ENCODE measurements at regions not wholly inside any gene's neighbourhood (a gene's known extent, or its start where the extent isn't known, plus 50 kb on each side); places are given as distances from the start of the nearest gene placed in this dataset.

GRCh38 chr12:67773896-67774295 is 125.4 kb downstream of the DYRK2 start:
- no peak overlapping the region for H2AFZ ChIP-seq (ENCODE audit: low read depth, low read length, severe bottlenecking)

GRCh38 chr12:67774983-67775587 is 126.5 kb downstream of the DYRK2 start:
- Histone ChIP-seq H3K27me3 (ENCODE audit: low read length) (no peaks in the 10 kb centered on the region), H3K4me3 (ENCODE audit: insufficient read depth, low read length, poor library complexity, severe bottlenecking) (no peak overlapping the region), H3K27ac (ENCODE audit: low read depth, low read length) (no peak overlapping the region), H3K9me2 (replicated peaks; ENCODE audit: insufficient read depth, low read length) (no peaks in the 10 kb centered on the region), H4K20me1 (ENCODE audit: low read depth, low read length) (no peaks in the 10 kb centered on the region), H3K9me3 (ENCODE audit: insufficient read depth, low read length) (no peaks in the 10 kb centered on the region), H2AFZ (ENCODE audit: low read depth, low read length, severe bottlenecking) (no peak overlapping the region), H3K36me3 (ENCODE audit: low read length) (no peaks in the 10 kb centered on the region), H3K79me2 (ENCODE audit: insufficient read depth, low read length) (no peaks in the 10 kb centered on the region), H3K4me2 (ENCODE audit: low read depth, low read length, poor library complexity, severe bottlenecking) (no peak overlapping the region), H3F3A (ENCODE audit: insufficient read depth) (no peaks in the 10 kb centered on the region), H3K9ac (ENCODE audit: low read length) (no peak overlapping the region)
- TF ChIP-seq EZH2phosphoT487 (conservative IDR thresholded peaks at IDR 0.05; ENCODE audit: low read length), result no peak
- TF ChIP-seq, protein P1, sequence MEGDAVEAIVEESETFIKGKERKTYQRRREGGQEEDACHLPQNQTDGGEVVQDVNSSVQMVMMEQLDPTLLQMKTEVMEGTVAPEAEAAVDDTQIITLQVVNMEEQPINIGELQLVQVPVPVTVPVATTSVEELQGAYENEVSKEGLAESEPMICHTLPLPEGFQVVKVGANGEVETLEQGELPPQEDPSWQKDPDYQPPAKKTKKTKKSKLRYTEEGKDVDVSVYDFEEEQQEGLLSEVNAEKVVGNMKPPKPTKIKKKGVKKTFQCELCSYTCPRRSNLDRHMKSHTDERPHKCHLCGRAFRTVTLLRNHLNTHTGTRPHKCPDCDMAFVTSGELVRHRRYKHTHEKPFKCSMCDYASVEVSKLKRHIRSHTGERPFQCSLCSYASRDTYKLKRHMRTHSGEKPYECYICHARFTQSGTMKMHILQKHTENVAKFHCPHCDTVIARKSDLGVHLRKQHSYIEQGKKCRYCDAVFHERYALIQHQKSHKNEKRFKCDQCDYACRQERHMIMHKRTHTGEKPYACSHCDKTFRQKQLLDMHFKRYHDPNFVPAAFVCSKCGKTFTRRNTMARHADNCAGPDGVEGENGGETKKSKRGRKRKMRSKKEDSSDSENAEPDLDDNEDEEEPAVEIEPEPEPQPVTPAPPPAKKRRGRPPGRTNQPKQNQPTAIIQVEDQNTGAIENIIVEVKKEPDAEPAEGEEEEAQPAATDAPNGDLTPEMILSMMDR (IDR thresholded peaks at IDR 0.05; ENCODE audit: insufficient read depth, low read length, poor library complexity, severe bottlenecking), result no peak

More at GRCh38 chr12:67773896-67774295, 125.4 kb downstream of the DYRK2 start:
- H3K79me2 ChIP-seq (ENCODE audit: insufficient read depth, low read length), result no peaks in the 10 kb centered on the region
- TF ChIP-seq EZH2phosphoT487 (conservative IDR thresholded peaks at IDR 0.05; ENCODE audit: low read length), result no peak
- TF ChIP-seq, protein P1 (IDR thresholded peaks at IDR 0.05; ENCODE audit: insufficient read depth, low read length, poor library complexity, severe bottlenecking), result no peak
- no peaks in the 10 kb centered on the region for H4K20me1 ChIP-seq (ENCODE audit: low read depth, low read length)
- H3K27me3 ChIP-seq (ENCODE audit: low read length), result no peaks in the 10 kb centered on the region
- H3K36me3 ChIP-seq (ENCODE audit: low read length), result no peaks in the 10 kb centered on the region
- H3F3A ChIP-seq (ENCODE audit: insufficient read depth), result no peaks in the 10 kb centered on the region
- H3K9me3 ChIP-seq (ENCODE audit: insufficient read depth, low read length), result no peaks in the 10 kb centered on the region
- no peaks in the 10 kb centered on the region for H3K9me2 ChIP-seq (replicated peaks; ENCODE audit: insufficient read depth, low read length)
- H3K9ac ChIP-seq (ENCODE audit: low read length), result no peak overlapping the region
- no peak overlapping the region for H3K27ac ChIP-seq (ENCODE audit: low read depth, low read length)
- H3K4me2 ChIP-seq (ENCODE audit: low read depth, low read length, poor library complexity, severe bottlenecking), result no peak overlapping the region
- H3K4me3 ChIP-seq (ENCODE audit: insufficient read depth, low read length, poor library complexity, severe bottlenecking), result no peak overlapping the region

DNA sequence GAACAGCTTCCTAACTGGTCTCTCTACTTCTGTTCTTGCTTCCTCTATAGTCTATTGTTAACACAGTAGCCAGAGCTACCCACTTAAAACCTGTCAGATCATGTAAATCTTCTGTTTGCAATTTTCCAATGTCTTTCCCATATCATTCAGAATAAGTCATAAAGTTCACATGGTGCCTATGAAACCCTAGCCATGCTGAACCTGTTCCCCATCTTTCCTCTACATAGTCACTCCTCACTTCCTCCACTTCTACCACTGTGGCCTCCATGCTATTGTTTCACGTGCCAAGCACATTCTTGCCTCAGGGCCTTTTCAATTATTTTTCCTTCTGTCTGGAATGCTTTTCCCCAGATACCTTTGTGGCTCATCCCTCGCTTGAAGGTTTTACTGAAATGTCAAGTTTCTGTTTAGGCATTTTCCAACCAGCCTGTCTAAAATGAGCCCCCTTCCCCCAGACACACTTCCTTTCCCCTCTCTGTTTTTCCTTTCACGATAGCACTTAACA is 132.1 kb downstream of the DYRK2 start:
- no peaks in the 10 kb centered on the region for H3K79me2 ChIP-seq (ENCODE audit: insufficient read depth, low read length)
- H3K36me3 ChIP-seq (ENCODE audit: low read length), result no peaks in the 10 kb centered on the region
- no peak overlapping the region for H3K4me3 ChIP-seq (ENCODE audit: insufficient read depth, low read length, poor library complexity, severe bottlenecking)
- no peaks in the 10 kb centered on the region for H4K20me1 ChIP-seq (ENCODE audit: low read depth, low read length)
- no peaks in the 10 kb centered on the region for H3F3A ChIP-seq (ENCODE audit: insufficient read depth)
- H3K27me3 ChIP-seq (ENCODE audit: low read length), result no peaks in the 10 kb centered on the region
- H3K27ac ChIP-seq (ENCODE audit: low read depth, low read length), result no peak overlapping the region
- no peak overlapping the region for H2AFZ ChIP-seq (ENCODE audit: low read depth, low read length, severe bottlenecking)
- no peaks in the 10 kb centered on the region for H3K9me2 ChIP-seq (replicated peaks; ENCODE audit: insufficient read depth, low read length)
- no peak overlapping the region for H3K4me2 ChIP-seq (ENCODE audit: low read depth, low read length, poor library complexity, severe bottlenecking)
- H3K9ac ChIP-seq (ENCODE audit: low read length), result no peak overlapping the region
- TF ChIP-seq, protein P1 (IDR thresholded peaks at IDR 0.05; ENCODE audit: insufficient read depth, low read length, poor library complexity, severe bottlenecking), result no peak
- no peak for TF ChIP-seq EZH2phosphoT487 (conservative IDR thresholded peaks at IDR 0.05; ENCODE audit: low read length)
- H3K9me3 ChIP-seq (ENCODE audit: insufficient read depth, low read length), result no peaks in the 10 kb centered on the region

Data from SU-DHL-6 (cell line).